Prostate gland (tissue), 2 donors: ENCODE measurements at regions not wholly inside any gene's neighbourhood (a gene's known extent, or its start where the extent isn't known, plus 50 kb on each side); places are given as distances from the start of the nearest gene placed in this dataset.

Experiments used
- CTCF ChIP-seq, 4 experiments: fragments of 200-600 bp in 2 of 4; fragments of 450-650 bp in 2 of 4; sonication (generic) in 2 of 4; IDR thresholded peaks; 1 replicate in 3 of 4; 2 replicates in 1 of 4; pipeline ENCODE4 v1.5.1; 2016 to 2019; ENCODE audit warnings: antibody characterized with exemption in 4 of 4, mild to moderate bottlenecking in 2 of 4, moderate library complexity in 2 of 4
- POLR2A ChIP-seq: fragments of 450-650 bp; IDR thresholded peaks from one replicate; pipeline ENCODE4 v1.6.1; 2016; ENCODE audit warnings: antibody characterized with exemption, mild to moderate bottlenecking

GRCh38 chr2:59737299-59737698, 816.2 kb downstream of the BCL11A start:
- no peak for TF ChIP-seq POLR2A
- TF ChIP-seq CTCF (IDR thresholded peaks at IDR 0.05), result no peak
